Activated B cell treated with CpG ODN at 0.5 μM for 24 hours (primary cell): ENCODE measurements at regions not wholly inside any gene's neighbourhood (a gene's known extent, or its start where the extent isn't known, plus 50 kb on each side); places are given as distances from the start of the nearest gene placed in this dataset.

Experiments
- ATAC-seq: fragments of 200-7000 bp; cut with Tn5 transposase; one replicate; pipeline ENCODE4 v1.10.0; 2021; ENCODE audit warnings: low read depth, mild to moderate bottlenecking, moderate library complexity
- CTCF ChIA-PET: fragments of 350-600 bp; sonication (Branson Sonifier 250); formaldehyde crosslinking; loops from one replicate; lab custom pipeline; 2021; ENCODE audit warnings: antibody characterized with exemption; lab: Charles Lee
- POLR2A ChIA-PET: fragments of 350-600 bp; sonication (Branson Sonifier 250); formaldehyde crosslinking; loops from one replicate; lab custom pipeline; 2021; ENCODE audit warnings: antibody characterized with exemption; lab: Charles Lee
- DNase-seq: peaks from one replicate; pipeline ENCODE4 v3.0.0; 2022
- H3K27ac Mint-ChIP-seq: one replicate; pipeline ENCODE4 v1.8.0; 2020; ENCODE audit warnings: mixed read lengths
- H3K27me3 Mint-ChIP-seq: one replicate; pipeline ENCODE4 v1.8.0; 2021; ENCODE audit warnings: mixed read lengths
- H3K36me3 Mint-ChIP-seq: one replicate; pipeline ENCODE4 v1.8.0; 2021; ENCODE audit warnings: low read depth, mixed read lengths
- H3K4me1 Mint-ChIP-seq: one replicate; pipeline ENCODE4 v1.8.0; 2021; ENCODE audit warnings: mixed read lengths
- H3K4me3 Mint-ChIP-seq: one replicate; pipeline ENCODE4 v1.8.0; 2020; ENCODE audit warnings: mild to moderate bottlenecking, mixed read lengths
- H3K9me3 Mint-ChIP-seq: one replicate; pipeline ENCODE4 v1.8.0; 2020; ENCODE audit warnings: mixed read lengths
- CTCF ChIP-seq: fragments of 200-600 bp; IDR thresholded peaks from one replicate; pipeline ENCODE4 v1.8.0; 2022; ENCODE audit warnings: antibody characterized with exemption, mild to moderate bottlenecking
- intact Hi-C: fragments of 100-400 bp; cut with micrococcal nuclease; formaldehyde crosslinking; loops from one replicate; pipeline ENCODE4 v1.15.1; 2024

- Mint-ChIP-seq H3K9me3 (no peaks in the 10 kb centered on the region), H3K27ac (no peak overlapping the region), H3K27me3 (no peaks in the 10 kb centered on the region), H3K36me3 (no peaks in the 10 kb centered on the region), H3K4me1 (no peaks in the 10 kb centered on the region), H3K4me3 (no peak overlapping the region)
- TF ChIP-seq CTCF, result no peak
- ATAC-seq, result no peak
- no peak for DNase-seq
- CTCF ChIA-PET, result no interaction called here
- POLR2A ChIA-PET, result no interaction called here
- intact Hi-C loops, result no loop called here
Measured at GRCh38 chr7:86499986-86500385, 143.7 kb upstream of the GRM3 start.

GRCh38 chr7:86485827-86486226 is 157.9 kb upstream of the GRM3 start:
- Mint-ChIP-seq H3K27me3 (no peaks in the 10 kb centered on the region), H3K36me3 (no peaks in the 10 kb centered on the region), H3K4me3 (no peak overlapping the region), H3K4me1 (no peaks in the 10 kb centered on the region), H3K9me3 (peaks cover 2% of the 10 kb centered on the region), H3K27ac (no peak overlapping the region)
- POLR2A ChIA-PET, result no interaction called here
- CTCF ChIA-PET, result no interaction called here
- DNase-seq, result no peak
- intact Hi-C loops, result no loop called here
- ATAC-seq, result no peak
- TF ChIP-seq CTCF, result no peak

- TF ChIP-seq CTCF, result no peak
- no peaks in the 10 kb centered on the region for H3K9me3 Mint-ChIP-seq
- intact Hi-C loops, result no loop called here
- H3K36me3 Mint-ChIP-seq, result no peaks in the 10 kb centered on the region
- H3K27me3 Mint-ChIP-seq, result no peaks in the 10 kb centered on the region
- no peak overlapping the region for H3K27ac Mint-ChIP-seq
- no peak for ATAC-seq
- no peaks in the 10 kb centered on the region for H3K4me1 Mint-ChIP-seq
- ChIA-PET POLR2A (no interaction called here), CTCF (no interaction called here)
- DNase-seq, result no peak
- no peak overlapping the region for H3K4me3 Mint-ChIP-seq
Measured at GRCh38 chr7:86479144-86479543, 164.6 kb upstream of the GRM3 start.

GRCh38 chr7:86477343-86477935 is 166.3 kb upstream of the GRM3 start:
- intact Hi-C loops, result no loop called here
- CTCF ChIA-PET, result no interaction called here
- POLR2A ChIA-PET, result no interaction called here
- H3K36me3 Mint-ChIP-seq, result no peaks in the 10 kb centered on the region
- ATAC-seq, result no peak
- H3K4me3 Mint-ChIP-seq, result no peak overlapping the region
- no peaks in the 10 kb centered on the region for H3K9me3 Mint-ChIP-seq
- H3K27ac Mint-ChIP-seq, result no peak overlapping the region
- no peak for TF ChIP-seq CTCF
- no peaks in the 10 kb centered on the region for H3K4me1 Mint-ChIP-seq
- DNase-seq, result no peak
- no peaks in the 10 kb centered on the region for H3K27me3 Mint-ChIP-seq

GRCh38 chr7:86470763-86471162 is 172.9 kb upstream of the GRM3 start:
- Mint-ChIP-seq H3K9me3 (no peaks in the 10 kb centered on the region), H3K4me3 (no peak overlapping the region), H3K27ac (no peak overlapping the region), H3K27me3 (no peaks in the 10 kb centered on the region), H3K4me1 (no peaks in the 10 kb centered on the region), H3K36me3 (no peaks in the 10 kb centered on the region)
- DNase-seq (no peak), ATAC-seq (no peak)
- ChIA-PET CTCF (no interaction called here), POLR2A (no interaction called here)
- intact Hi-C loops, result no loop called here
- TF ChIP-seq CTCF, result no peak
